HG02610 (cell line): ENCODE measurements at regions not wholly inside any gene's neighbourhood (a gene's known extent, or its start where the extent isn't known, plus 50 kb on each side); places are given as distances from the start of the nearest gene placed in this dataset.
"Not testable (repeated sequence)": the region's sequence is repeated elsewhere in the genome, so short reads cannot be mapped to it uniquely, and the experiment has no call there.

ENCODE experiments used
- ATAC-seq: cut with Tn5 transposase; IDR thresholded peaks from one replicate; pipeline ENCODE4 v1.9.1; 2021; ENCODE audit warnings: mild to moderate bottlenecking, moderate library complexity; ENCODE audit not compliant: unreplicated experiment

GRCh38 chr3:102676424-102676823 lies 241.6 kb downstream of the ZPLD1 start:
- ATAC-seq: no peak

DNA sequence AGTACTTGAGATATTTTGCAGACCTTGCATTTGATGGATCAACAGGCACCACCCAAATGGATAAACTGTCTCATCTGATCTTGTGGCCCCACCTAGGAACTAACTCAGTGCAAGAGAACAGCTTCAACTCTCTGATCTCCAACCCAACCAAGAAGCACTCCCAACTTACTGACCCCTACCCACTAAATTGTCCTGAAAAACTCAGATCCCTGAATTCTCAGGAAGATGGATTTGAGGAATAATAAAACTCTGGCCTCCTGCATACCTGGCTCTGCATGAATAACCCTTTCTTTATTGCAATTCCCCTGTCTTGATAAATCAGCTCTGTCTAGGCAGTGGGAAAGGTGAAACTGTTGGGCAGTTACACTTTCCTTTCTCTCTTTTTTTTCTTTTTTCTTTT lies 247.9 kb downstream of the ZPLD1 start:
- ATAC-seq: no peak

DNA sequence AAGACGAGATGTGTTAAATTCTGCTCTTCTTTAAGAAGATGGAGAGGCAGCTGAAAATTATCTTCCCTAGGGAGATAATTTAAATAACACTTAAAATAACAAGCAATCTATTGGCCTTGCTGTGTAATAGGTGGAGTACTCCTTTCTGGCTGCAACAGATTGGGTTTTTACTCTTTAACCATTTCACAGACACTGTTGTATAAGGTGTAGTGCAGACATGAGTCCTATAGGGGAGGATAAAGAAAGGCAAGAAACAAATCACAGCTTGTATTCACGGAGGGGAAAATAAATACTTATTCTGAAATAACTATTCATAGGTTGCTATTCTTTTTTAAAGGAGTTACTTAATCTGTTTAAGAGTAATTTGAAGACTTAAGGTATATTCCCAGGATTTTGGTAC lies 252.0 kb downstream of the ZPLD1 start:
- no peak for ATAC-seq

DNA sequence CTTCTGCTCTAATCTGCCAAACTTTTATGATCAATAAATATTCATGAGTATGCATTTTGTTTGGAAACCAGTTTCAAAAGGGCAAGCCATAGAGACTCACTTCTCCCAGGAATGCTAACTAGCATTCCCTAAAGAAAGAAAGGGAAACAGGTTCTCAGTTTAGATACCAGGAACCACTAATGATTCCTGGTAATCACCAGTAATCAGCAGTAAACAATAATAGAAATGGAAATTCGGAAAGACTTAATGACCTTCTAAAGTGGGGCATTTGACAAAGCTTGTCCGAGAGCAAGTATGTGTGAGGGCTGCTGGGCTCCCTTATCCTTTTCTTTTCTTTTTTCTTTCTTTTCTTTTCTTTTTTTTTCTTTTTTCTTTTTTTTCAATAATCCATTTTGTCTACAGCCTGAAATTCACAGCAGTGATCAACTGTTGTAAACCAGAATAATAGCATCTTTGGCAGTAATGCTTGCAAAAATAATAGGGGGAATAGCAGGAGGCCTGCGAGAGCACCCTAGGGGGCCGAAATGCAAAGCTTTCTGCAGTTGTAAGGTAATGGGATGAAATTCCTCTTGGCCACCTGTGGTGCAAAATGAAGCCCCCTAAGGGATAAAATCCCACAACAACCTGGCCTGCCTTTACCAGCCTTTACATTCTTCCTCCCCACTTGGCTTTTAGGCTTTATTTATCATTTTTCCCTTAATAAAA lies 253.2 kb downstream of the ZPLD1 start:
- no peak for ATAC-seq

DNA sequence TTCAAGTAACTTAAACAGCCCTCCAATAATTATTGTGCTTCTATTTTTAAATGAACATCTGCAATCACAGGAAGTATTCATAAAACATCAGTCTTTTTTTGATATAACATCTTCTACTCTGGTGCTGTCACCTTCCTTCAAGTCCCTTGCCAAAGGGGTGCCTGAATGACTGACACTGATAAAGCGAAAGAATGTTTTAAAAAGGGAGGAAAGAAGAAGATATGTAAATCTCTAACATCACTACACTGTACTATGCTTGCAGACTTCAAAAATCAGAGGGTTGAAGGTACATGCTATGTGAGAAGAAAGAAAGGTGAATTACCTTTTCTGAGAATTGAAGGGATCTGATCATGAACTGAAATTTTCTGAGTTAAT lies 253.7 kb downstream of the ZPLD1 start:
- ATAC-seq: no peak

- ATAC-seq: no peak
These were observed 256.7 kb downstream of the ZPLD1 start for GRCh38 chr3:102691507-102691906.

DNA sequence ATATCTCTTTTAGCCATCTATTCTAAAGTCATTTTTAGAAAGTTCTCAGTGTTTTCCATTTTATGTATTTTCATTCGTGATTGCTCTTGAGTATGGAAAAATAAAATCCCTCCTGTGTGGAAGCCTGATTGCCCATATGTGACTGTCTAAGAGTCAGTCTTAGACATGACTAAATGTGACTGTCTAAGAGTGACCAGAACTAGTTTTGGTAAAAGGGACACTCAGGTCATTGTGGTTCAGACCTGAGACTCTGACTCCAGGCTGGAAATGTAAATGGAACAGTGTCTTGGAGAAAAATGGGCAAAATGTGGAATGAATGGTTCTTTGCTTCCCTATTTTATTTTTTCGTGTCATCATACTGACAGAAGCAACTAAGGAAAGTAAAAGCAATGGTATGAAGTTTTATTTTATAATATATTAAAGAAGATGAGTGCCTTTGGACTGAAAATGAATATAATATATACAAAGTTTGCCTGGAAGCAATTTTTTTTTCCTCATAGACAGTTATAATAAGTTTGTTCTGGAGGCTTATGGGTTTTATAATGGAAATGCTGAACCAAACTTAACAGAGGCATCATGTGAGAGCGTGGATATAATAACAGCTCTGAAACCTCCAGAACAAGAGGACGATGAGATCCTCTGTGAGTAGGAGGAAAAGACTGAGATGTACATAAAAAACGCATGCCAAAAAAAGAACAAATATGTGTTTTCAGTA lies 264.4 kb downstream of the ZPLD1 start:
- ATAC-seq: no peak

DNA sequence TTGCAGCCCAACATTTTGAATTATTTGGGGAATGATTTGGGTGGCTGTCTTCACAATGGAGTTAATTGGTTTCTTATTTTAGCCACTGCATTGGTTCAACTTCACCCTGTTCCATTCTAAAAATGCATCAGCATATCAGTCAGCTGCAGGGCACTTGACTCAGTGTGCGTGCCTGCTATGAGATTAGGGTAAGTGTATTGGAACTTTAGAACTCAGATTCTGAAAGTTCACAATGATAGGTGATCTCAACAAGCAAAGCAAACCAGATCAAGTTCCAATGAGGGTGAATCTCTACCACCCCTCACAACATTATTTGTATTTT lies 265.0 kb downstream of the ZPLD1 start:
- no peak for ATAC-seq

DNA sequence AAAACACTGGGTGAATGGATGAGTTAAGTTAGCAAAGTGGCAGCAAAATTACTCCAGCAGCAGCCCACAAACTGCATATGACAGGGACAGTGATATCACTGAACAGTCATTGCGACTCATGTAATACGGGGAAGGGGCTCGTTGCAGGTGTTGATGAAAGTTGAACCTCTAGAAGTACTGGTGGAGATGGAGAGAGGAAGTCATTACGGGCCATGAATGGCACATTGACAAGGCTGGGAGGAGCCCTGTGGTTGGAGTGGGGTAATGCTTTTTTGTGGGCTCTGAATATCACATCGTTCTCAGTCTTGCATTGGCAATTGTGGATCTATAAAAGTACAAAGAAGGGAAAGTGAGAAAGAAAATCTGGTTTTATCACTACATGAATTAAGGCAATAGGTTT lies 278.1 kb downstream of the ZPLD1 start:
- no peak for ATAC-seq

DNA sequence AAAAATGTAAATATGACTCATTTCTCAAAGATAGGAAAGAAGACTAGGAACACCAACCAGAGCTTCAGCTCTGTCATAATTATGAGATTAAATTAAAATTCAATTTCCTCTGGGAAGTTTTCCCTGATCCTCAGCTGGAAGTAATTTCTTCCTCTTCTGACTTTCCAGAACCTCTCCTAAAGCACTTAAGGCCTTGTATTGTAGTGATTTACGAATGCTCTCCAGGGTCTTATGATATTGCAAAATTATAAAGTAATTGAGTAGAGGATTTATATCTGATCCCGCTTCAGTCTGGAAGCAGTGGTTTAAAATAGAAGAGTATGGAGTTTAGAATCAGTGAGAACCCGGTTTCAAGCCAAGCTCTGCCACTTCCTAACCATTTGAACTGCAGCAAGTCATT lies 279.8 kb downstream of the ZPLD1 start:
- ATAC-seq: peak; percentile 12

GRCh38 chr3:102715030-102715697 lies 280.3 kb downstream of the ZPLD1 start:
- ATAC-seq: peak; percentile 98

- no peak for ATAC-seq
These were observed 283.8 kb downstream of the ZPLD1 start for GRCh38 chr3:102718651-102719050.

GRCh38 chr3:102722317-102722716 lies 287.5 kb downstream of the ZPLD1 start:
- ATAC-seq: no peak

GRCh38 chr3:102727340-102727739 lies 292.5 kb downstream of the ZPLD1 start:
- ATAC-seq: no peak

GRCh38 chr3:102732581-102732980 lies 297.8 kb downstream of the ZPLD1 start:
- ATAC-seq: not testable (repeated sequence)

DNA sequence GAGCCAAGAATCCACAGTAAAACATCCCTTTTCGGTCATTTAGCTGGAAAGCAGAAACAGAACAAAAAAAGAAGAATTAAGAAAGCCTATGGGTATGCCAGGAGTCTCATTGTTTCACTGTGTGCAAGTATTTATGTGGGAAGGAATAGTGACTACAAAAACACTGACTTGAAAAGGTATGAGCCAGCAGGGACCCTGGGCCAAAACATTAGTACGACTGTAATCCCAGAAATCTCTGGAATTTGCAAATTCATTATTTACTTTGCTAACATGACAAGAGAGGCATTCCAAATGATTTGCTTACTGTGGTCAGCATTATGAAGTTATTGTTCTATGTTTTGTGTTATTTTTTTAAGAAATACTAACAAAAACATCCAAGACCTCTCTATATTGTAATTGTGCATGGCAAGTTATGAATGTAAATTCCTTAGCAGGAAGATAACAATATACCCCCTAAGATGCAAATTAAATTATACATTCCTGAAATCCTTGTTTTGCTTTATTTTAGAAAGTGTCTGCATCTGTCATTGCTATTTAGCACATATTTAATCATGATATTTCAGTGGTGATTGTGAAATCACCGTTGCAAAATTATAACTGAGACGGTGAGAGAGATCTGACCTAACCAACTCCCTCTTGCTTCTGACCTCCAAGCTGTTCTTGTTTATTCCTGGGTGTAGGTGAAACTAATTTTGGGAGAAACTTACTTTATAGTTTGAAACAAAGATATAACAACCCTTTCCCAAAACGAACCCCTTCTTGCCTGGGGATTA lies 299.2 kb downstream of the ZPLD1 start:
- no peak for ATAC-seq

DNA sequence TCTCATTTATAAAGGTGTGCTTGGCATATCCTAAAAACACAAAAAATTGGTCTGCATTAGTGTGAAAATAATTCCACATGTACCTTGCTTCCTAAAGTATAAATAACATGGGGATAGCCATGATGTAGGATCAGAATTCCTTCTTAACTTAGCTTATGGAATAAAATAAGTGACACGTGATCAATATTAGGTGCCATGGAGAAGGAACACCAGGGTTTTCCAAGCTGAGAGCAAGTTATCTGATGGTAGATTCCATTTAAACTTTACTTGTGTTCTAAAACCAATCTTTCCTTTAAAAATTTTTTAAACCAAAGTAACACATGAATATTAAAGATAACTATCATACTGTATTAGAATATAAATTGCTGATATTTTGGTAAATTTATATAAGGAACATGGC lies 300.5 kb downstream of the ZPLD1 start:
- no peak for ATAC-seq

DNA sequence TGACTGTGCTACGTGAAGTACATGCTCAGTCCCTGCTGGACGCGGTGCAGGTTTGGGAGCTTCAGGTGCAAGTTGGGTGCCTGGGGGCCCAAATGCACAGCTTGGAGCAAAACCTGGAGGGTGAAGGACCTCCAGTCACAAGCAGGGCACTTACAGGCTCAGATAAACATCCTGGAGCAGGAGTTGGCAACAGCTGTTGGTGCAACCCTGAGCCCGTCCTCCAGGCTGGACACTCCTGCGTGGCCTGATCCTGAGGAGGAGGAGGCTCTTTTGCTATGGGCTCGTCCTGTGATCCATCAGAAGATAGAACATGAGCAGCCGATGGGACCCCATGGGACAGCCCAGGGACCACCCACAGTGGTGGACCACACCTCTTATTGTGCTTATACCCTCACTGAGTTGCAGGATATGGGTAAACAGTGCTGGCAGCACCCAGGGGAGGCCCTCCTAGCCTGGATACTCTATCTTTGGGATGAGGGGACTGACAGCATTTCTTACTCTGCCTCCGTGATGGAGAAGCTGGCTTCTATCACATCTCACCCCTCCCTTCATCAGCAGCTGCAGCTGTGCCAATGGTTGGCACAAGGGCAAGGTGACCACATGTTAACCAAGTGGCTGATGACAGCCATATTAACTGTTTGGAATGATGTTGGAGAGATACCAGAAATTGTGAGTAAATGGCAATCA lies 301.6 kb downstream of the ZPLD1 start:
- ATAC-seq: no peak

DNA sequence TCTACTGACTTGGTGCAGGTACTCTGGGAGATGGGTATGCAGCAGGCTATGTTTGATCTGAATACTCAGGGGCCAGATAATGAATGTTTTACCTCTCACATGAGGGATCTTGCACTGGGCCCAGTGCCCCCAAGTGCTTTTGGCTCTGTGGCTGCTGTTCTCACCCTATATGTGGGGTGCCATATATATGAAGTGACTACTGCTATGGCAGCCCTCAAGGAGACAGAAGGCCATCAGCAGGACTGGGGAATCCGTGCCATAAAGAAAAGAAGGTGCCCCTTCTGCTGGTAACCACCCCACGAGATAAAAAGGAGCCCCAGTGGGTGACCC lies 302.1 kb downstream of the ZPLD1 start:
- no peak for ATAC-seq

- ATAC-seq: no peak
These were observed 302.5 kb downstream of the ZPLD1 start for GRCh38 chr3:102737353-102737752.

DNA sequence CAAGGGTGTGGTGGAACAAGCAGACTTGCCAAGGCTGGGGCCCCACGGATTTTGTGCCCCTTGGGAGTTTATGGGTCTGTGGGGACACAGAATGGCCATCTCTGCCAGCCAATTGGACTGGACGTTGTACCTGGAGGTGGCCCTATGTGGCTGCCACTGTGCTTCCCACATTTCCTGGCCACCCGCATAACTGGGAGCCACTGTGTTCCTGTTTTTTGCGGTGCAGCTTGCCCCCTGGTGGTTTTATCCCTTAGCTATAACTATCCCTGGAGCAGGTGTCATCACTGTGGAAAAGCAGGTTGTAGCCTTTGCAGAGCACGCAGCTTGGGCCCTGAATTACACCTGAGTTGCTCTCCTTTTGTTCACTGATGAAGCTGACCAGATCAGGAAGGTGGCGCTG lies 306.3 kb downstream of the ZPLD1 start:
- no peak for ATAC-seq
